ENCODE measurements at regions not wholly inside any gene's neighbourhood (a gene's known extent, or its start where the extent isn't known, plus 50 kb on each side); places are given as distances from the start of the nearest gene placed in this dataset.

DNA sequence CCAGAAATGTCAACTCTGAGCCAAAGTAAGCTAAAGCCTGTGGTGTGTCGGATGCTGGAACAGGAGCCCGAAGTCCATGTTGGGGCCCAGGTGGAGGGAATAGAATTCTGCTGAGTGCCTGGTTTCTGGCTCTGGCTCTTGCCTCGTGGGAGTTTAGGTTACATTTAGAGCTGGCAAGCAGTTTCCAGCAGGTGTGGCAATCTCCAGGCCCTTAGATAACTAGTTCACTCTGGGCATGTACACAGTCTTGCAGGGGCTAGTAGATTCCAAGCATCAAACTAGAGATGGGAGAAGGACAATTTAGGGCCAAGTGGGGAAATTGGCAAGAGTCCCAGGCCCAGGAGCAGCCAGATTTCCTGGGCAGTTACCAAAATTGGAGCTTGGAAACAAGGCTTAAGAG lies 56.3 kb upstream of the STOX2 start:
- no peak for DNase-seq (ENCODE audit: low spot score)

GRCh38 chr4:183852910-183853547 lies 52.1 kb upstream of the STOX2 start:
- DNase-seq (ENCODE audit: low spot score): no peak

- no peak for DNase-seq (ENCODE audit: low spot score)
These were observed 51.6 kb upstream of the STOX2 start for GRCh38 chr4:183853548-183853940.

Data from HT-29 (cell line).